ENCODE measurements at regions not wholly inside any gene's neighbourhood (a gene's known extent, or its start where the extent isn't known, plus 50 kb on each side); places are given as distances from the start of the nearest gene placed in this dataset.

DNA sequence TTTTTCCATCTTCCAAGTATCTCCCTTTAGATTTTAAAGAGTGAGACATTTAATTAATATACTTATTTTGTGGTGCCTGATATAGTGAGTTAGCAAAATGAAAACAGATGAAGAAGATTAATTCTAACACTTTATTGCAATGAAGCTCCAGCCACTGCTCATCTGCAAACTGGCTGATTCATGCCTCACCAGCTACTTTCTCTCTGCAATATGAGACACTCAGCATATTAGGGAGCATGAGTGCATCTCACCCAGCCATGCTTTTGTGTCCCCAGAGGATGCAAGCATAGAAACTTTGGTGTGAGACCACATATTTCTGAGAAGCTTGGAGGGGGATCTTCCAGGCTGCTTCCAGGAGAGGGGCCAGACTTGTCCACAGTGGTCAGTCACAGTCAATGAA lies 148.6 kb downstream of the BMP4 start:
- no peak for DNase-seq
- H3K9me3 Mint-ChIP-seq, result no peaks in the 10 kb centered on the region
- no peak overlapping the region for H3K4me3 Mint-ChIP-seq
- H3K27me3 Mint-ChIP-seq, result no peaks in the 10 kb centered on the region
- H3K27ac Mint-ChIP-seq, result no peak overlapping the region
- intact Hi-C loops (cut with micrococcal nuclease), result no loop called here
- no peaks in the 10 kb centered on the region for H3K36me3 Mint-ChIP-seq (ENCODE audit: low read depth)
- no peaks in the 10 kb centered on the region for H3K4me1 Mint-ChIP-seq

DNA sequence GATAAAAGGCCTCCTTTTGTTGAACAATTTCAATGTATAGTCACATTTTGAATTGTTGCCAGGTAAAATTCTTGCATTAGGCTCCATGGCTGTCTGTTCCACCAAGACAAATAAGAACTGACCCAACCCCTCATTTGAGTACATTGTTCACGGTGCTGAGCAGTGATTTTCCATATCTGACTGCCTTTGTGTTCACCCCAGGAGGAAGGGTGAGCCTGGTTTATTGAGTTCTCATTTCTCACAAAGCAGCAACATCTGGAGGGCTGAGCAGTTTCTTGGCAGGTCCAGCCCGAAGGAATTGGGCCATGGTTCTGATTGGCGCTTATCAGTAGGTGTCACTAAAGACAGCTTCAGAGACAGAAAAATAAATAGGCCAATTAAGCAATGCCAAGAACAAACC lies 149.1 kb downstream of the BMP4 start:
- H3K27me3 Mint-ChIP-seq, result no peaks in the 10 kb centered on the region
- no peaks in the 10 kb centered on the region for H3K9me3 Mint-ChIP-seq
- intact Hi-C loops (cut with micrococcal nuclease), result no loop called here
- no peak overlapping the region for H3K4me3 Mint-ChIP-seq
- H3K4me1 Mint-ChIP-seq, result no peaks in the 10 kb centered on the region
- no peaks in the 10 kb centered on the region for H3K36me3 Mint-ChIP-seq (ENCODE audit: low read depth)
- H3K27ac Mint-ChIP-seq, result no peak overlapping the region
- DNase-seq, result no peak

DNA sequence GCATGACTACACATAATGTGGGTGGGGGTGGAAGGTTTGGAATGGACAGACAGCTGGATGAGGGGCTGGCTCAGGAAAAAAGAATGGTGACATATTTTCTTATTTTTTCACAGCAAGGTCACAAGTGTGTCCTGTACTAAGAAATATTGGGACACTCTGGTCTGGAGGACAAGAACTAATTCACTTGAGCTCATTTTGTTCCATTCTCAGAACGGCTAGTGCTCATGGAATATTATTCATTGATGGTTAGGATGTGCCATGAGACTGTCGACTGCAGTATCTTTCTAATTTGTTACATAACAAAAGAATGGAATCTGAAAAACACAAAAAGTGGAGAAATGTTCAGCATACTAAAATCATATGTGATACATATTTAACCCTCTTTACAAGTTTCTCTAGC lies 149.5 kb downstream of the BMP4 start:
- no peaks in the 10 kb centered on the region for H3K9me3 Mint-ChIP-seq
- no peaks in the 10 kb centered on the region for H3K36me3 Mint-ChIP-seq (ENCODE audit: low read depth)
- no peak for DNase-seq
- intact Hi-C loops (cut with micrococcal nuclease), result no loop called here
- no peaks in the 10 kb centered on the region for H3K4me1 Mint-ChIP-seq
- H3K27me3 Mint-ChIP-seq, result no peaks in the 10 kb centered on the region
- H3K27ac Mint-ChIP-seq, result no peak overlapping the region
- H3K4me3 Mint-ChIP-seq, result no peak overlapping the region

DNA sequence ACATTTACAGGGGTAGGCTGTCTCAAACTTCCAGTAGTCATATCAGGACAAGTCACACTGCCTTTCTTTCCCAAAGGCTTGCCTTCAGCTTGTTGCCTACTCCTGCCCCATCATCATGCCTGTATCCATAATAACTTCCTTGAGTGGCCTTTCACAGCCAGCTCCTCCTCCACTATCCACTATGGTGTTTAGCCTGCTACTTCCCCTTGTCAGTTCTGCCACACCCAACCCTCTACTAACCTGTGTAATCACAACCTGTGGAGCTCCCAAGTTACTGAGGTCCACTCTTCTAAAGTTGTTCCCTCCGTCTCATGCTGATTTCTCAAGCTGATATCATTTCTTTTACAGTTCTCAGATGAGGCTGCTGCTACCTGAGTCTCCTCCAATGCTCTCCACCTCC lies 159.9 kb downstream of the BMP4 start:
- intact Hi-C loops (cut with micrococcal nuclease), result no loop called here
- Mint-ChIP-seq H3K9me3 (peaks cover 5% of the 10 kb centered on the region), H3K4me3 (no peak overlapping the region), H3K27me3 (no peaks in the 10 kb centered on the region), H3K27ac (no peak overlapping the region), H3K36me3 (ENCODE audit: low read depth) (no peaks in the 10 kb centered on the region), H3K4me1 (no peaks in the 10 kb centered on the region)
- DNase-seq, result no peak

DNA sequence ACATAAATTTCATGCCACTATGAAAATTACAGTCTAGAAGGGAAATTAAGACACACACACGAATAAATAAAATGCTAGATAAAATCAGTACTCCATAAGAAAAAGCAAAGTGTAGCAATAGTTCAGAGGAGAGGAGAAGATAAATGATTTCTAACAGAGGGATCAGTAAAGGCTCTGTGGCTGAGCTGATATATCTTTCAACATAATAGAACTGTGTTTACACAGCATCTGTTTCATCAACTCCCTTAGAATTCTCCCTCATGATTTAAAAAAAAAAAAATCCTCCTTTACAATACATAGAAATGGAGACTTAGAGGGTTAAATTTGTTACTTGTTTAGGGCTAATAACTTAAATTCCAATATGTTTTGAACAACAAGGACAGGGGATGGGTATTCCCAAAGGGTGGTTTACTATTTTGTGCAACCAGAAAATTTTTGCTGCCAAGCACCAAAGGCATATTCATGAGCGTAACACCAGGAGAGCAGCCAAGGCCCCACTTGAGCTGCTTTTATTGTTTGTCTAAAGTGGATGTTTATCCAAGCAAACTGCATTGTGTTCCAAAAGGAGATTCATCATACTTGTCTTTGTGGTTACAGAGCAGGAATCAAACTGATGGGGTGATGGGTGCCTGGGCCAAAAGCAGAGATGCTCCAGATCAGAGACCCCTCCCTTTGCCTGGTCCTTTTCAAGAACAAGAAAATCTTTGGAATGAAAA lies 162.7 kb downstream of the BMP4 start:
- intact Hi-C loops (cut with micrococcal nuclease), result no loop called here
- H3K27me3 Mint-ChIP-seq, result no peaks in the 10 kb centered on the region
- no peak for DNase-seq
- H3K9me3 Mint-ChIP-seq, result no peaks in the 10 kb centered on the region
- H3K27ac Mint-ChIP-seq, result no peak overlapping the region
- no peak overlapping the region for H3K4me3 Mint-ChIP-seq
- no peaks in the 10 kb centered on the region for H3K36me3 Mint-ChIP-seq (ENCODE audit: low read depth)
- no peaks in the 10 kb centered on the region for H3K4me1 Mint-ChIP-seq

DNA sequence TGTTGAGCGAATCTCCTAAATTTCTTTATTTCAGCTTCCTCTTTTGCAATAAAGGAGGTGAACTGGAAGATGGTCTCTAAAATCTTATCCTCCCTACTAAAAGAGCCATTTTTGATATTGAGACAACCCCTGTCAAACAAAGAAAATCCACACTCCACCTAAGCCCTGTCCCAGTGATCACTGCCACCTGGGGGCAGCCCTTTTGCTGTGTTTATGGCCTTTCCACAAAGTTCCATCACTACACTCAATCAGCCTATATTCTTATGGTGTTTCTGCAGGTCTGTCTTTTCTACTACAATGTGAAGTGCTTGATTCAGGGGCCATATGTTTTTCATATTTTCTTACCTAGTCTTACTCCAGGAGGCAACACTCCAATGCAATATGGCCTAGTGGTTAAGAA lies 163.7 kb downstream of the BMP4 start:
- Mint-ChIP-seq H3K4me3 (no peak overlapping the region), H3K27me3 (no peaks in the 10 kb centered on the region), H3K4me1 (no peaks in the 10 kb centered on the region), H3K9me3 (no peaks in the 10 kb centered on the region), H3K27ac (no peak overlapping the region), H3K36me3 (ENCODE audit: low read depth) (no peaks in the 10 kb centered on the region)
- intact Hi-C loops (cut with micrococcal nuclease), result no loop called here
- no peak for DNase-seq

DNA sequence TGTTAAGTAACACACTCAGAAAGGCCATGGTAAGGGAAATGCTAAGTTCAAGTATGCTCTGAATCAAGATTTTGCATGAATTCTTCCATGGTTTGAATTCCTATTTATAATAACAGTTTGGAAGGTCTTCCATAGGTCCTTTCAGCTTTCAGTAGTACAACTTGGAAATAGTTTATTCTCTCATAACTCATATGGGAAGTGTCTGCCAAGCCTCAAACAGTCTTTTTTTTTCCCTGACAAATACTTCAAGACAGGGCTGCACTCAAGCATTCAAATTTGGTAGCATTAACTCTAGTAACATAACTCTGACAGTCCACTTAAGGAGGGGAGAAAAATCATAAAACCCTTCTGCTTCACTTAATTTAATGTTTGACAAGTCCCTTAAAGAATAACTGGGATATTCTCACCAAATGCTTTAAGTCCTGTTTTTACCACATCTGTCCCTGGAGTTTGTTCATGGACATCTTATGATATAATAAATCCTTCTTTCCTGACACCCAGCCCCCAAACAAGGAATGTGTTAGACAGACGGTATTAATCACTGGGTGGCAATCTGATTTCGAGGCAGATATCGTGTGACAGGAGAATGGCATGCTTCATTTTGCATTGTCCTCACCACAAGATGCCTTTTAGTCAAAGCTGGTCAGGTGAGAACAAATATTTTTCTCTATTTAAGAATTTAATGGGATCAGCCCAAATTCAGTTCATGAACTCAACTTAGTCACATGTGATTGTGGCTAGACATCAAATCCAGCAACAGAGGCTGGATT lies 165.7 kb downstream of the BMP4 start:
- no peaks in the 10 kb centered on the region for H3K27me3 Mint-ChIP-seq
- H3K9me3 Mint-ChIP-seq, result no peaks in the 10 kb centered on the region
- H3K27ac Mint-ChIP-seq, result no peak overlapping the region
- H3K4me3 Mint-ChIP-seq, result no peak overlapping the region
- no peaks in the 10 kb centered on the region for H3K36me3 Mint-ChIP-seq (ENCODE audit: low read depth)
- intact Hi-C loops (cut with micrococcal nuclease), result no loop called here
- no peaks in the 10 kb centered on the region for H3K4me1 Mint-ChIP-seq
- no peak for DNase-seq

DNA sequence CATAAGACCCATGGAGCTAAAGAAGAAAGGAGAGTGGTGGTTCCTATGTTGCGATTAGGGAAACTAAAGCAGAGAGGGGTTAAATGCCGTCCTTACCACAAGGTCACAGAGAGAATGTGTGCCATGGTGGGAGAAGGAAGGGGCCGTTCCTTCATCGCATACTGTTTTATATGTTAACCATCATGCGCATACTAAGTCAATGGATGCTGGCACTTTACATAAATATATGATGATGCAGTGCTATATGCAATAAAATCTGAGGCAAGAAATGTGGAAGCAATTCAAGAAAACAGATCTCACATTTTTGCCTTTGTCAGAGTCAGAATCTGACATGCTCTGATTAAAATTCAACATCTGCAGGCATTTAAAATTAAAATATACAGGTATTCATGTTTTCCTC lies 168.1 kb downstream of the BMP4 start:
- DNase-seq, result no peak
- Mint-ChIP-seq H3K9me3 (peaks cover 6% of the 10 kb centered on the region), H3K4me3 (no peak overlapping the region), H3K4me1 (no peaks in the 10 kb centered on the region), H3K36me3 (ENCODE audit: low read depth) (no peaks in the 10 kb centered on the region), H3K27me3 (no peaks in the 10 kb centered on the region), H3K27ac (no peak overlapping the region)
- intact Hi-C loops (cut with micrococcal nuclease), result no loop called here

DNA sequence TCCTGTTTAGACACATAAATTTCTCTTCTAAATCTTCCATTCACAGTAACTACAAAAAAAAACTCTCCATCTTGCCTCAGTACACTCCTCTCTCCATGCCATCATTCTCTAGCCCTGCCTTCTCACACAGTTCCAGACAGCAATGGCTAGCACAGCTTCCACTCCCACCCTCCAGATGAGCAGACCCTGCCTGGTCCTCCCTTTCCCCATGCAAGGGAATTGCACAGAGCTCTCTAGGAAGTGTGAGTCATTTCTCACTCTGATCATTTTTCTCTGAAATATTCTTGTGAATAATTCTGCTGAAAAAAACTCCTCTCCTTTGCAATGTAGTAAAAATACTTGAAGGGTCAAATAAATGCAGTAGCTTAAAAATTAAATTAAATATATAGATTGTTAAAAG lies 170.6 kb downstream of the BMP4 start:
- Mint-ChIP-seq H3K36me3 (ENCODE audit: low read depth) (no peaks in the 10 kb centered on the region), H3K4me1 (no peaks in the 10 kb centered on the region), H3K27ac (no peak overlapping the region), H3K27me3 (no peaks in the 10 kb centered on the region), H3K9me3 (peaks cover 6% of the 10 kb centered on the region), H3K4me3 (no peak overlapping the region)
- no peak for DNase-seq
- intact Hi-C loops (cut with micrococcal nuclease), result no loop called here

DNA sequence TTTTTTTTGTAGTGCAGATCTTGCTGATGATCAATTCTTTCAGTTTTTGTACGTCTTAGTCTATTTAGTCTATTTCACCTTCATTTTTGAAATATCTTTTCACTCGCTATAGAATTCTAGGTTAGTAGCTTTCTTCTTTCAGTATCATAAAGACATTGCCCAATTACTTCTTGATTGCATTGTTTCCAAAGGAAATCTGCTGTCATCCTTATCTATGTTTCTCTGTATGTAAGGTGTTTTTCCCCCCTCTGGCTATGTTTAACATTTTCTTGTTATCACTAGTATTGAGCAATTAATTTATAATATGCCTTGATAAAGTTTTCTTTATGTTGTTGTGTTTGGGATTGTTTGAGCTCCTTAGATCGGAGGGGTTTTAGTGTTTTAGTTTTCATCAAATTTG lies 171.9 kb downstream of the BMP4 start:
- intact Hi-C loops (cut with micrococcal nuclease), result no loop called here
- H3K36me3 Mint-ChIP-seq (ENCODE audit: low read depth), result no peaks in the 10 kb centered on the region
- no peak overlapping the region for H3K27ac Mint-ChIP-seq
- DNase-seq, result no peak
- H3K4me3 Mint-ChIP-seq, result no peak overlapping the region
- no peaks in the 10 kb centered on the region for H3K27me3 Mint-ChIP-seq
- H3K4me1 Mint-ChIP-seq, result no peaks in the 10 kb centered on the region
- peaks cover 6% of the 10 kb centered on the region for H3K9me3 Mint-ChIP-seq

DNA sequence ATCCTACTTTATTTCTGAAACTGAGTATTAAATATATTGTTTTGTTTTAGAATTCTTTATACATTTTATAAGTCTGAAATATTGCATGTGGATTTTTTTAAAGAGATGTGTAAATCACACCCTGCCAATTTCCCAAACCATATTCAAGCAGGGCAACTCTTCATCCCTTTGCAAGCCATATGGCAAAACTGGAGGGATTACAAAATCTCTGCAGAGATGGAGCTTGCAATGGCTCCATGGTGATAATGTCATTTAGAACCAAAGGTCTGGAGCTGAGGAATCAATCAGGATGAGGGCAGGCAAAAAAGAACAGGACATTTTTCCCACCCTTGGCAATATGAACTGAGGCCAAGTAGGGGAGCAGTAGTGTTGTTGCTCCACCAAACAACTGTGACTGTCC lies 173.4 kb downstream of the BMP4 start:
- intact Hi-C loops (cut with micrococcal nuclease), result no loop called here

DNA sequence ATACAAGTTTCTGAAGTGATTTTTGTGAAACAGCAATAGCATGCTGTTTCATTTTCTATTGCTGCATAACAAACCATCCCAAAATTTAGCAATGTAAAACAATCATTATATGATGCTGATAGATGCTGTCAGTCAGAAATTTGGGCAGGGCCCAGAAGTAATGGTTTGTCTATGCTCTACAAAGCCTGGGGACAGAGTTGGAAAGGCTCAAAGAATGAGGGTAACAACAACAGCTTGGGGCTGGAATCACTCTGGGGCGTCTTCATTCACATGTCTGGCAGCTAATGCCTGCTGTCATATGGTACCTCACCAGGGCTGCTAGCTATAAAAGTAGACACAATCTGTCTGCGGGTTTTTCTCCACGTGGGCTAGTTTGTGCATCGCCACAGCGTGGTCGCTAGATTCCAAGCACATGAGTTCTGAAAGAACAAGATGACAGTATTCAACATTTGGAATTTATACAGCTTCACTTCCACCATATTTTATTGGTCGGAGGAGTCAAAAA lies 176.5 kb downstream of the BMP4 start:
- intact Hi-C loops (cut with micrococcal nuclease), result no loop called here
- H3K9me3 Mint-ChIP-seq, result peaks cover 6% of the 10 kb centered on the region
- no peaks in the 10 kb centered on the region for H3K27me3 Mint-ChIP-seq
- no peaks in the 10 kb centered on the region for H3K4me1 Mint-ChIP-seq
- no peaks in the 10 kb centered on the region for H3K36me3 Mint-ChIP-seq (ENCODE audit: low read depth)
- H3K27ac Mint-ChIP-seq, result no peak overlapping the region
- no peak overlapping the region for H3K4me3 Mint-ChIP-seq
- no peak for DNase-seq

More for the DNA sequence above, 173.4 kb downstream of the BMP4 start:
- Mint-ChIP-seq H3K4me3 (no peak overlapping the region), H3K36me3 (ENCODE audit: low read depth) (no peaks in the 10 kb centered on the region), H3K4me1 (no peaks in the 10 kb centered on the region), H3K27ac (no peak overlapping the region), H3K9me3 (peaks cover 6% of the 10 kb centered on the region), H3K27me3 (no peaks in the 10 kb centered on the region)
- no peak for DNase-seq

DNA sequence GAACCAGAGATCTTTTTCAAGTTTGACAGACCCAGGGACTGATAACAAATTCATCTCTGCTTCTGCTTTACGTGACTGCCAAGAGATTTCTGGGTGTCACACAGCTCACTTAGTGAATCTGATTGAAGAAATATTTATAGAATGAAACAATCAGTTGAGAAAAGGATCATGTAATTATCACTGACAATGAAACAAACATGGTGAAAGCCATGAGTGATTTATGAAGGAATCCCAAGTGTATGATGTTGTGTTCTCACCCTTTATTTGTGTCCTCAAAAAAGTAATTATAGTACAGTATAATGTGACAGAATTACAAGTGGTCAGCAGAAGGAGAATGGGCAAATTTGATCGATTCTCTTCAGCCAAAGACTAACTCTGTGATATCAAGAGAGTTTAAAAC lies 177.3 kb downstream of the BMP4 start:
- H3K4me1 Mint-ChIP-seq, result no peaks in the 10 kb centered on the region
- H3K27me3 Mint-ChIP-seq, result no peaks in the 10 kb centered on the region
- no peak overlapping the region for H3K4me3 Mint-ChIP-seq
- H3K27ac Mint-ChIP-seq, result no peak overlapping the region
- H3K36me3 Mint-ChIP-seq (ENCODE audit: low read depth), result no peaks in the 10 kb centered on the region
- H3K9me3 Mint-ChIP-seq, result no peaks in the 10 kb centered on the region
- intact Hi-C loops (cut with micrococcal nuclease), result no loop called here
- DNase-seq, result no peak

DNA sequence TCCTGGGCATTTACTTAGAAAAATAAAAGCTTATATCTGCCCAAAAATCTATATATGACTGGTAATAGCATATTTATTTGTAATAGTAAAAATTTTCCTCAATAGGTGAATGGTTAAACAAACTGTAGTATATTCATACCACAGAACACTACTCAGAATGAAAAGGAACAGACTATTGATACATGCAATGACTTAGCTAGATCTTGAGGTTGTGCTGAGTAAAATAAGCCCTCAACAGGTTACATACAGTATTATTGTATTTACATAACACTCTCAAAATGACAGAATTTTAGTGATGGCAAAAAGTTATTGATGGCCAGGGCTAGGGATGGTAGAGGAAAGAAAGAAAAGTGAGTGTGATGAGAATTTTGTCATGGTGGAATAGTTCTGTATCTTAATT lies 178.4 kb downstream of the BMP4 start:
- no peaks in the 10 kb centered on the region for H3K27me3 Mint-ChIP-seq
- DNase-seq, result no peak
- no peak overlapping the region for H3K4me3 Mint-ChIP-seq
- H3K9me3 Mint-ChIP-seq, result no peaks in the 10 kb centered on the region
- no peaks in the 10 kb centered on the region for H3K4me1 Mint-ChIP-seq
- intact Hi-C loops (cut with micrococcal nuclease), result no loop called here
- no peaks in the 10 kb centered on the region for H3K36me3 Mint-ChIP-seq (ENCODE audit: low read depth)
- no peak overlapping the region for H3K27ac Mint-ChIP-seq

DNA sequence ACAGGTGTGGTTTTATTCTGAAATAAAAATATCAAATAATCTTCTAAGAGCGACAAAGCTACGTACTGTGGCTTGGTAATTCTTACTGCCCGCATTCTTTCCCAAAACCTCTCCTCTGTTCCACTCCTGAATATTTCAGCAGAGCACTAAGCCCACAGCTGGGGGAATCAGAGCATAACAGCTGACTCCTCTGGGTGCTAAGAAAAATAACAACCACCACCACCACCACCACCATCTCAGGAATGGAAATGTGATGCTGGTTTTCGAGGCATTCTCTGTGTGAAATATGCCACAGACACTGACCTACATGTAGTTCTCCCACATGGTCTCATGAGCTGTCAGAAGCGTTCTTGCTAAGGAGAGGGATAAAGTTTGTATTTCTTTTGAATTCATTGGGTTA lies 183.7 kb downstream of the BMP4 start:
- H3K9me3 Mint-ChIP-seq, result no peaks in the 10 kb centered on the region
- H3K27me3 Mint-ChIP-seq, result no peaks in the 10 kb centered on the region
- no peak overlapping the region for H3K27ac Mint-ChIP-seq
- H3K36me3 Mint-ChIP-seq (ENCODE audit: low read depth), result no peaks in the 10 kb centered on the region
- no peaks in the 10 kb centered on the region for H3K4me1 Mint-ChIP-seq
- intact Hi-C loops (cut with micrococcal nuclease), result no loop called here
- H3K4me3 Mint-ChIP-seq, result no peak overlapping the region
- DNase-seq, result no peak
